Activated CD8-positive, alpha-beta T cell treated with anti-CD3 and anti-CD28 coated beads for 36 hours (primary cell): ENCODE measurements at regions not wholly inside any gene's neighbourhood (a gene's known extent, or its start where the extent isn't known, plus 50 kb on each side); places are given as distances from the start of the nearest gene placed in this dataset.

Experiments used
- ATAC-seq: fragments of 200-7000 bp; cut with Tn5 transposase; one replicate; pipeline ENCODE4 v1.10.0; 2021; ENCODE audit warnings: mild to moderate bottlenecking, moderate library complexity
- CTCF ChIA-PET: fragments of 350-600 bp; sonication (Branson Sonifier 250); formaldehyde crosslinking; loops from one replicate; lab custom pipeline; 2021; ENCODE audit warnings: antibody characterized with exemption; lab: Charles Lee
- POLR2A ChIA-PET: fragments of 350-600 bp; sonication (Branson Sonifier 250); formaldehyde crosslinking; loops from one replicate; lab custom pipeline; 2021; ENCODE audit warnings: antibody characterized with exemption; lab: Charles Lee
- DNase-seq: peaks from one replicate; pipeline ENCODE4 v3.0.0-alpha.2; 2020
- H3K27ac Mint-ChIP-seq: one replicate; pipeline ENCODE4 v1.8.0; 2021; ENCODE audit warnings: mild to moderate bottlenecking, mixed read lengths
- H3K27me3 Mint-ChIP-seq: one replicate; pipeline ENCODE4 v1.8.0; 2021; ENCODE audit warnings: mixed read lengths
- H3K36me3 Mint-ChIP-seq: one replicate; pipeline ENCODE4 v1.8.0; 2021; ENCODE audit warnings: low read depth, mixed read lengths
- H3K4me1 Mint-ChIP-seq: one replicate; pipeline ENCODE4 v1.8.0; 2021; ENCODE audit warnings: low read depth, mixed read lengths
- H3K4me3 Mint-ChIP-seq: one replicate; pipeline ENCODE4 v1.8.0; 2021; ENCODE audit warnings: mild to moderate bottlenecking, moderate library complexity, mixed read lengths
- H3K9me3 Mint-ChIP-seq: one replicate; pipeline ENCODE4 v1.8.0; 2021; ENCODE audit warnings: mixed read lengths
- intact Hi-C: fragments of 100-400 bp; cut with micrococcal nuclease; formaldehyde crosslinking; loops from one replicate; pipeline ENCODE4 v1.10.0; 2022
- TF ChIP-seq, protein P1 (sequence below): fragments of 200-600 bp; IDR thresholded peaks from one replicate; pipeline ENCODE4 v1.8.0; 2022; ENCODE audit warnings: antibody characterized with exemption, mild to moderate bottlenecking

DNA sequence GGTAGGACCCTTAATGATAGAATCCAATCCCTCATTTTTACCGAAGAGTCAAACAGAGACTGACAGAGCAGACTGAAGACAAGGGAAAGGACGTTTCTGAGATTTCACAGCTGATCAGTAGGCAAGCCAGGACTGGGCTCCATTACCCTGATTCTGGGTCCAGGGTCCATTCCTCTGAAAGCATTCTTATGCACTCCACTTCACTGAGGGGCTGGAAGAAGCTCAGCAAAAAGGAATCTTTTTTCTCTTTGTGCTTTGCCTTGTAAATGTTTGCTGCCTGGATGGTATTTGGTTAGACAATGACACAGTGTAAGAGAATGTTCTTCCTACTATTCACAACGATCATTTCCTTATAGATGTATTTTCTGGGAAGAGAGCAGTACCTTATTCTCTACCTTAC, 331.3 kb upstream of the PROX1 start:
- ATAC-seq (no peak), DNase-seq (no peak)
- CTCF ChIA-PET = no interaction called here
- Mint-ChIP-seq H3K4me3 (no peak overlapping the region), H3K4me1 (no peaks in the 10 kb centered on the region), H3K9me3 (no peaks in the 10 kb centered on the region), H3K27me3 (peaks cover 4% of the 10 kb centered on the region), H3K27ac (no peak overlapping the region), H3K36me3 (no peaks in the 10 kb centered on the region)
- intact Hi-C loops = no loop called here
- TF ChIP-seq, protein P1, sequence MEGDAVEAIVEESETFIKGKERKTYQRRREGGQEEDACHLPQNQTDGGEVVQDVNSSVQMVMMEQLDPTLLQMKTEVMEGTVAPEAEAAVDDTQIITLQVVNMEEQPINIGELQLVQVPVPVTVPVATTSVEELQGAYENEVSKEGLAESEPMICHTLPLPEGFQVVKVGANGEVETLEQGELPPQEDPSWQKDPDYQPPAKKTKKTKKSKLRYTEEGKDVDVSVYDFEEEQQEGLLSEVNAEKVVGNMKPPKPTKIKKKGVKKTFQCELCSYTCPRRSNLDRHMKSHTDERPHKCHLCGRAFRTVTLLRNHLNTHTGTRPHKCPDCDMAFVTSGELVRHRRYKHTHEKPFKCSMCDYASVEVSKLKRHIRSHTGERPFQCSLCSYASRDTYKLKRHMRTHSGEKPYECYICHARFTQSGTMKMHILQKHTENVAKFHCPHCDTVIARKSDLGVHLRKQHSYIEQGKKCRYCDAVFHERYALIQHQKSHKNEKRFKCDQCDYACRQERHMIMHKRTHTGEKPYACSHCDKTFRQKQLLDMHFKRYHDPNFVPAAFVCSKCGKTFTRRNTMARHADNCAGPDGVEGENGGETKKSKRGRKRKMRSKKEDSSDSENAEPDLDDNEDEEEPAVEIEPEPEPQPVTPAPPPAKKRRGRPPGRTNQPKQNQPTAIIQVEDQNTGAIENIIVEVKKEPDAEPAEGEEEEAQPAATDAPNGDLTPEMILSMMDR = no peak
- POLR2A ChIA-PET = no interaction called here

DNA sequence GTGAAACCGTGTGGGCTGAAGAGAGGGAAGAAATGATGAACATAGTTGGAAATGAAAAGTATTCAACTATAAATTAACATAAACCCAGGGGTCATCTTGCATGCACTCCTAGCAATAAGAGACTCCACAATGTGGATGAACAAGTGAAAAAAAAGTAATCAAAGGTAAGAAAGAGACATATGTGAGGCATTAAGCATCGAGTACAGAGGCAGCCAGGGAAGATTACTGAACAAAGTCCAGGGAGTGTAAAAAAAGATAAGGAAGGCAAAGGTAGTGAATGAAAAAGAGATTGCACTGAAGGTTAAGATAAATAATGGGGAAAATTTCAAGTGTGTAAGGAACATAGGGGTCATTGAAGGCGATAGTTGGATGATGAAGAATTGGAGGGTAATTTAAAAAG, 330.8 kb upstream of the PROX1 start:
- ChIA-PET CTCF (no interaction called here), POLR2A (no interaction called here)
- H3K27ac Mint-ChIP-seq = no peak overlapping the region
- intact Hi-C loops = no loop called here
- no peak for DNase-seq
- no peak for ATAC-seq
- no peaks in the 10 kb centered on the region for H3K9me3 Mint-ChIP-seq
- peaks cover 4% of the 10 kb centered on the region for H3K27me3 Mint-ChIP-seq
- H3K36me3 Mint-ChIP-seq = no peaks in the 10 kb centered on the region
- no peaks in the 10 kb centered on the region for H3K4me1 Mint-ChIP-seq
- TF ChIP-seq, protein P1 = no peak
- H3K4me3 Mint-ChIP-seq = no peak overlapping the region

DNA sequence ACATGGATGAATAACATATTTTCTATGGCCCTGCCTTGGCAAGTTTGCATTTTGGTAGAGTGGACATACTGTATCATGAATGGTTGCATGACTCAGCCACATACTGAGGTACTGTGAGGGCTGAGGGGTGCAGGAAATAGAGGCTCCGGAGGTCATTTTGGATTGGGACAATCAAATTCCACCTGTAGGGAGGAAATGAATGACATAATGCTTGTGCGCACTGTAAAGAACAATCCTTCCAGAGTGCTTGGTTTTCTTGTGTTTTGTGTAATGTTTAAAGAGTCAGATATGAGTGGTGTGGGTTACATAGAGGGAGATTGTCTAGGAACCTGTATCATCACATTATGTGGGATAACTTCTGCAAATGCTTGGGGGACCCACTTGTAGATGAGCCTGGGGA, 329.9 kb upstream of the PROX1 start:
- Mint-ChIP-seq H3K9me3 (no peaks in the 10 kb centered on the region), H3K27me3 (peaks cover 4% of the 10 kb centered on the region), H3K4me1 (no peaks in the 10 kb centered on the region), H3K27ac (no peak overlapping the region), H3K36me3 (no peaks in the 10 kb centered on the region), H3K4me3 (no peak overlapping the region)
- ChIA-PET CTCF (no interaction called here), POLR2A (no interaction called here)
- no peak for ATAC-seq
- intact Hi-C loops = no loop called here
- TF ChIP-seq, protein P1 = no peak
- DNase-seq = no peak

DNA sequence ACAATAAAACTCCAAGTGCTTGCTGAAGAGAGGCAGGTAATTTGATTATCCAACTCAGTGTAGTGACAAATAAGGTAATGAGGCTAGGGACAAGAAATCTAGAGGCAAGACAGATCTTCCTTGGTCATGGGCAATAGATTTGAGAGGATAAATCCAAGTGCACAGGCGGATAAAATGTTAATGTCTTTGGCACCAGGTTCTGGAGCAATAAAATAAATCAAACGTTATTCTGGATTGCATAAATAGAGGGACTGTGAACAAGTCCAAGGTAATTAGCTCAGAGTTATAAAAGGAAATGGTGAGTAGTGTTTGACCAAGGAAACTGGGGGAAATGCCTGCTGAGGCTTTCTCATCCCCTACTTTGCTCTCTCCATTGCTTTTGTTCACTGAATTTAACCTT, 329.3 kb upstream of the PROX1 start:
- H3K27ac Mint-ChIP-seq = no peak overlapping the region
- TF ChIP-seq, protein P1 = no peak
- no peaks in the 10 kb centered on the region for H3K4me1 Mint-ChIP-seq
- CTCF ChIA-PET = no interaction called here
- no peaks in the 10 kb centered on the region for H3K9me3 Mint-ChIP-seq
- DNase-seq (no peak), ATAC-seq (no peak)
- H3K4me3 Mint-ChIP-seq = no peak overlapping the region
- intact Hi-C loops = no loop called here
- POLR2A ChIA-PET = no interaction called here
- H3K36me3 Mint-ChIP-seq = no peaks in the 10 kb centered on the region
- peaks cover 4% of the 10 kb centered on the region for H3K27me3 Mint-ChIP-seq

DNA sequence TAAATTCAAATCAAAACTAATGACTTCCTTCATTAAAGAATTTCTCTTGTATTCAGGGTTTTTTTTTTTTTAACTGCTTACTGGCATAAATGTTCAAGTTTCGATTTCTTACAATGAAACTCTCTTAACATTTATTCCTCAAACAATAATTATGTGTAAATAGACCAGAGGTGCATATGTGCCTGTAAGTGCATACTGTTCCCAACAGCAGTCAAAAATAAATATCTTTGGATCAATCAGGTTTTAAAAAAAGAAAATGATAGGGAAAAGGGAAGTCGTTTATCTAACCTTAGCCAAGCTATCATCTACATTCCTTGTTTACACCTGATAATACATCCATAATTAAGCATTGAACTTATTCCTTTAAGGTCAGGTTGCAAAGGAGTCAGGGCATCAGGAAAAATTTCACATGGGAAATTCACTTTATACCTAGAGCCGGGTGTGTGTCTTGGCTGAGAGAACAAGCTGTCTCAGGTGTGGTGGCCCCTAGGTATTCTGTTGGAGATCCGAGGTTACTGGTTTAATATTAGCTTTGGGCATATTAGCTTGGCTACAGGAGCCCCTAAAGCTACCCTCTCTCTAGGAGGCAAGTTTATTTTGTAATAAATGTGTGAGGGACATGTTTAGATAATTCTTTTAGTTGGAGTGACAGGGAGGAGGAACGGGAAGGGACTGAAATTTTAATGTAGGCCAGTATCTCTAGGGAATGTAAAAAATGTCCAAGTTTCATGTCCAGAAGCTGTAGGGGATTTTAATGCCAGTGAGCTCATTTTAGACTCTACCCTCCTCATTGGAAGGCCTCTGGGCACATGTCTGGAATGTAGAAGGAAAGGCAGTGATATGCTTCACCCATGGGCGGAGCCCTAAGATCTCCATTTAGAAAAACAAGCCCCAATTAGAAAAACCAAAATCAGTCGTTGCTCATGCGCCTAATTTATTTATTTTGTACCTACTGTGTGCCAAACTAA, 327.9 kb upstream of the PROX1 start:
- Mint-ChIP-seq H3K4me1 (no peaks in the 10 kb centered on the region), H3K9me3 (no peaks in the 10 kb centered on the region), H3K27me3 (peaks cover 4% of the 10 kb centered on the region), H3K36me3 (no peaks in the 10 kb centered on the region), H3K4me3 (no peak overlapping the region), H3K27ac (no peak overlapping the region)
- ChIA-PET POLR2A (no interaction called here), CTCF (no interaction called here)
- TF ChIP-seq, protein P1 = no peak
- DNase-seq = no peak
- ATAC-seq = no peak
- intact Hi-C loops = no loop called here
